Parathyroid adenoma (tissue), 2 donors: ENCODE measurements at regions not wholly inside any gene's neighbourhood (a gene's known extent, or its start where the extent isn't known, plus 50 kb on each side); places are given as distances from the start of the nearest gene placed in this dataset.
"Not testable (repeated sequence)": the region's sequence is repeated elsewhere in the genome, so short reads cannot be mapped to it uniquely, and the experiment has no call there.

Experiments
- H2AFZ ChIP-seq: fragments of 300-600 bp; sonication (generic); one replicate; pipeline ENCODE4 v1.7.0; 2017; ENCODE audit warnings: antibody characterized with exemption, mild to moderate bottlenecking
- H3K27ac ChIP-seq: fragments of 300-600 bp; sonication (generic); one replicate; pipeline ENCODE4 v1.7.0; 2017
- H3K27me3 ChIP-seq: fragments of 300-600 bp; sonication (generic); one replicate; pipeline ENCODE4 v1.7.0; 2017; ENCODE audit warnings: low read length; ENCODE audit not compliant: control insufficient read depth, insufficient read depth
- H3K36me3 ChIP-seq: fragments of 300-600 bp; sonication (generic); one replicate; pipeline ENCODE4 v1.7.0; 2017; ENCODE audit warnings: low read length; ENCODE audit not compliant: control insufficient read depth, insufficient read depth
- H3K4me1 ChIP-seq: fragments of 300-600 bp; sonication (generic); one replicate; pipeline ENCODE4 v1.7.0; 2017; ENCODE audit warnings: control low read depth
- H3K4me2 ChIP-seq: fragments of 300-600 bp; sonication (generic); one replicate; pipeline ENCODE4 v1.7.0; 2017; ENCODE audit warnings: low read length
- H3K4me3 ChIP-seq: fragments of 300-600 bp; sonication (generic); one replicate; pipeline ENCODE4 v1.7.0; 2017; ENCODE audit warnings: low read depth, low read length
- H3K79me2 ChIP-seq: fragments of 300-600 bp; sonication (generic); one replicate; pipeline ENCODE4 v1.7.0; 2017; ENCODE audit warnings: control low read depth
- H3K9ac ChIP-seq: fragments of 300-600 bp; sonication (generic); one replicate; pipeline ENCODE4 v1.7.0; 2017; ENCODE audit warnings: mild to moderate bottlenecking
- H3K9me3 ChIP-seq: fragments of 300-600 bp; sonication (generic); one replicate; pipeline ENCODE4 v1.7.0; 2017; ENCODE audit warnings: low read length; ENCODE audit not compliant: control insufficient read depth
- CTCF ChIP-seq: fragments of 300-600 bp; sonication (generic); IDR thresholded peaks from one replicate; pipeline ENCODE4 v1.7.0; 2017; ENCODE audit warnings: antibody characterized with exemption, mild to moderate bottlenecking
- donor health status: primary hyperparathyroidism.

DNA sequence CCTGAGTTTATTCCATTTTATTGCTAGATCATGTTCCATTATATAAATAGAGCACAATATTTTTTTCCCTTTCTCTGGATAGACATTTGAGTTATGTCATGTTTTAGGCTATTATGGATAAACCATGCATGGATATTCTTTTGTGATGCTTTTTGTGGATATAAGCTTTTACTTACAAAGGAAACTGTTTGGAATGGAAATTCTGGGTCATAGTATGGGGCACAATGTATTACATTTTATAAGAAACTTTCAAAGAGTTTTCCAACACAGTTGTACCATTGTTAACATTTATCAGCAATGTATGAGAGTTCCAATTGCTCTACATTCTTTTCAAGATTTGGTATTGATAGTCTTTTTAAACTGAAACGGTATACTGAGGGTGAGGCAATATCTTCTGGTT, 749.4 kb downstream of the SOCS6 start:
- no peak overlapping the region for H3K9ac ChIP-seq
- no peak overlapping the region for H3K4me3 ChIP-seq
- no peaks in the 10 kb centered on the region for H3K4me1 ChIP-seq
- H3K27me3 ChIP-seq, result no peaks in the 10 kb centered on the region
- no peak overlapping the region for H3K4me2 ChIP-seq
- H3K79me2 ChIP-seq, result no peaks in the 10 kb centered on the region
- no peaks in the 10 kb centered on the region for H3K36me3 ChIP-seq
- H3K27ac ChIP-seq, result no peak overlapping the region
- H2AFZ ChIP-seq, result no peak overlapping the region
- H3K9me3 ChIP-seq, result no peaks in the 10 kb centered on the region
- no peak for TF ChIP-seq CTCF

DNA sequence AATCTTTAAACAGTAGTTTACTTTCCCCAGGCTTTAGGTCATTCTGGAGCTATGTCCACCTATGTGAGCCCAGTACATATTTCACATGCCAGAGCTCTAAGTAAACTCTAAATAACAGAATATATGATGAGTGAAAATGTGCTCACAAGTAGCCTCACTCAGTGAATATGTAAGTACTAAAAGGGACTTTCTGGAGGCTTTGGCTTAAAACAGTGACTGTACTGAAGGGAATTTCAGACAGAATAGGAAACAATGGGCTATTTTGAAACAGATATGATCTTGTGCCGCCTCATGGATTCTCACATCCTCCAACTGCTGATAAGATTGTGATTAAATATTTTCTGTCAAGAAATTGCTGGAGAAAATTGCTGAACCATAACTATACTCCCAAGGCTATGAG, 747.9 kb downstream of the SOCS6 start:
- Histone ChIP-seq H3K79me2 (no peaks in the 10 kb centered on the region), H3K4me2 (no peak overlapping the region), H3K9ac (no peak overlapping the region), H3K4me3 (no peak overlapping the region), H3K27me3 (no peaks in the 10 kb centered on the region), H3K4me1 (no peaks in the 10 kb centered on the region), H3K36me3 (no peaks in the 10 kb centered on the region), H3K9me3 (no peaks in the 10 kb centered on the region), H2AFZ (no peak overlapping the region), H3K27ac (no peak overlapping the region)
- no peak for TF ChIP-seq CTCF

DNA sequence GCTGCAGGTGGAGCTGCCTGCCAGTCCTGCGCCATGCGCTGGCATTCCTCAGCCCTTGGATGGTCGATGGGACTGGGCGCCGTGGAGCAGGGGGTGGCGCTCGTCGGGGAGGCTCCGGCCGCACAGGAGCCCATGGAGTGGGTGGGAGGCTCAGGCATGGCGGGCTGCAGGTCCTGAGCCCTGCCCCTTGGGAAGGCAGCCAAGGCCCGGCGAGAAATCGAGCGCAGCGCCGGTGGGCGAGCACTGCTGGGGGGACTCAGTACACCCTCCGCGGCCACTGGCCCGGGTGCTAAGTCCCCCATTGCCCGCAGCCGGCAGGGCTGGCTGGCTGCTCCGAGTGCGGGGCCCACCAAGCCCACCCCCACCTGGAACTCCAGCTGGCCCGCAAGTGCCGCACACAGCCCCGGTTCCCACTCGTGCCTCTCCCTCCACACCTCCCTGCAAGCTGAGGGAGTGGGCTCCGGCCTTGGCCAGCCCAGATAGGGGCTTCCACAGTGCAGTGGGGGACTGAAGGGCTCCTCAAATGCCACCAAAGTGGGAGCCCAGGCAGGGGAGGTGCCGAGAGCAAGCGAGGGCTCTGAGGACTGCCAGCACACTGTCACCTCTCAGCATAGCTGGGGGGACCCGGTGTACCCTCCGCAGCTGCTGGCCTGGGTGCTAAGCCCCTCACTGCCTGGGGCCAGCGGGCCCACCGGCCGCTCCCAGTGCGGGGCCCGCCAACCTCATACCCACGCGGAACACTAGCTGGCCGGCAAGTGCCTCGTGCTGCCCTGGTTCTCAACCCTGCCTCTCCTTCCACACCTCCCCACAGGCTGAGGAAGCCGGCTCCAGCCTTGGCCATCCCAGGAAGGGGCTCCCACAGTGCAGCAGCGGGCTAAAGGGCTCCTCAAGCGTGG, 742.7 kb downstream of the SOCS6 start:
- not testable (repeated sequence) for H3K4me3 ChIP-seq, H3K9me3 ChIP-seq, H3K79me2 ChIP-seq, H3K4me1 ChIP-seq, H3K36me3 ChIP-seq, H3K4me2 ChIP-seq, H3K9ac ChIP-seq, H3K27ac ChIP-seq, H3K27me3 ChIP-seq, H2AFZ ChIP-seq

- not testable (repeated sequence) for H3K79me2 ChIP-seq, H3K4me3 ChIP-seq, H3K4me2 ChIP-seq, H3K27ac ChIP-seq, H3K36me3 ChIP-seq, H3K9me3 ChIP-seq, H3K4me1 ChIP-seq, H3K9ac ChIP-seq, H3K27me3 ChIP-seq, H2AFZ ChIP-seq
These were observed 741.2 kb downstream of the SOCS6 start for GRCh38 chr18:71030085-71030484.

DNA sequence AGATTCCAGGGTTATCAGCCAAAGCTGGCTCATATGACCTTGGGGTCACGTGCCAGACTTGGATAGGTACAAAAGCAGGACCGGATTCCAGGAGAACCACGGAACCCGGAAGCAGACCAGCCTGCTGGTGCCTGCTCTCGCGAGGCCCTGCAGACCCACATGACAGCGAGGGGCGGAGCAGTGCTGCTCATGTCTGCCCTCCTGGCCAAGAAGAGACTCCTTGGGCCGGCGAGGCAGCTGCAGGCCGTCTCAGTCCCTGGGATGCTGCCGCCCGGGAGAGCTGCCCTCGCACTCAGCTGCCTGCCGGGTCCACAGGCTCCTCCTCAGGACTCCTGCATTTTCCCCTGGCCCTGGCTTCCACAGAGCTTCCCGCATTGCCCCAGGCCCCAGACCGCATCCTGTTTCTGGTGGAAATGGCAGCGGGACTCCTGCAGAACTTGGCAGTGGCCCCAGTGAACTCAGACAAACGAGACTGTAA, 739.5 kb downstream of the SOCS6 start:
- Histone ChIP-seq H3K9me3 (no peaks in the 10 kb centered on the region), H2AFZ (no peak overlapping the region), H3K36me3 (no peaks in the 10 kb centered on the region), H3K4me3 (no peak overlapping the region), H3K79me2 (no peaks in the 10 kb centered on the region), H3K27me3 (no peaks in the 10 kb centered on the region), H3K9ac (no peak overlapping the region), H3K27ac (no peak overlapping the region), H3K4me2 (no peak overlapping the region), H3K4me1 (no peaks in the 10 kb centered on the region)
- no peak for TF ChIP-seq CTCF
